Hypothalamus (tissue), 51 donors: ENCODE measurements at regions not wholly inside any gene's neighbourhood (a gene's known extent, or its start where the extent isn't known, plus 50 kb on each side); places are given as distances from the start of the nearest gene placed in this dataset.
"Not testable (repeated sequence)": the region's sequence is repeated elsewhere in the genome, so short reads cannot be mapped to it uniquely, and the experiment has no call there.

ENCODE experiments used
- DNase-seq, 51 donors: peaks; one replicate each; lab custom pipeline; 2025; lab: John Stamatoyannopoulos, UW

DNA sequence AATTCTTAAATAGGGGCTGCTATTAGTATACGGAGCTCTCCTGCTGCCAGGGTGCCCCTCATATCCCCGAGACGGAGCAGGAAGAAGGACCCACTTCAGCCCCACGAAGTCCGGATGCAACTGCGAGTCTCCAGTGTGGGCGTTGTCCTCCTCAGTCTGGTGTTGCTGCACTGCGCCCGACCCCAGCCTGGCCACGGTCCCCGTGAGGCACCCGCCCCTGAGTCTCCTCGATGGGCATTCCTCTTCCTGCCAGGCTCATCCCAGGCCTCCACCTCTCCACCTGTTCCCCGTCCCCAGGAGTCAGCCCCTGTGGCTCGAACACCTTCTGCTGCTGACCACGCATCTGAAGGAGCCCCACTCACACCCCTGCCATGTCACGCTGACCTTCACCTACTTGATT is 68.1 kb upstream of the SFSWAP start:
- no peak for DNase-seq

- peak in 1 of 51 donors; percentile 24 for DNase-seq
Observed at GRCh38 chr12:131643631-131644452, 67.0 kb upstream of the SFSWAP start.

- no peak for DNase-seq
Observed at GRCh38 chr12:131644481-131644880, 66.4 kb upstream of the SFSWAP start.

GRCh38 chr12:131644917-131645316 is 66.0 kb upstream of the SFSWAP start:
- not testable (repeated sequence) for DNase-seq

DNA sequence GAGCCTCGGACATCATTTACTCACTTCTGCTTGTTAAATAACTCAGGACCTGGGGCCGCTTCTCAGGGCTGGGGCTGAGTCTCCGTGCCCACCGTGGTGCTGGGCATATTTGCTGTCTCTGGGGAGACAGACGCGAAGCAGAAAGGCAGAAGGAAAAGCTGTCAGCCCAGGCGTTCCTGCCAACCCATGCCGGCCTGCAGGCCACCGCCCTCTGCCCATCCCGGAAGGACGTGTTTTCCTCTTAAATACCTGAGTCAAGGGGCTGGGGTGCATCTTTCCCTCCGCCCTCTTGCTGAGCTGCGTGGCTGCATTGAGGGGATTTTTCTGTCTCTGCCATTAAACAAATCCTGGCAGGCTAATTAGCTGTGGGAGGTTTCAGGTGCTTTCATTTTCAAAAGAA is 65.3 kb upstream of the SFSWAP start:
- DNase-seq = not testable (repeated sequence)

DNA sequence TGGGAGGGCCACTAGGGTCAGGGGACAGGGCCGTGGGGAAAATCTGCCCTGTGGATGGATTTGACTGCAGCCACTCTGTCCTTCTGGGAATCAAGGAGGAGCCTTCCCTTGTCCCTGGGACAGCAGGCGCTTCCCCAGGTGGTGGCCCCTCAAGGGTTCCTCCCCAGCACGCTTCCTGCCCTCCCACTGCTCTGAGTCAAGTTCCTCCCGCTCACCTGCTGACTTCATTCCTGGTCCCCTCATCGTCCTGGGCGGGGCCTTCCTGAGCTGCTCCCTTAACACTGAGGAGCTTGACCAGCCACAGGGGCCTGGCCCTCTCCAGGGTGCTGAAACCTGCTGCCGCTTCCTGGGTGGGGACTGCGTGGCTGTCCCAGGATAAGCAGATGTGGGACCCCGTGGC is 64.4 kb upstream of the SFSWAP start:
- DNase-seq = not testable (repeated sequence)

- no peak for DNase-seq
Observed at GRCh38 chr12:131647667-131648066, 63.2 kb upstream of the SFSWAP start.

GRCh38 chr12:131655469-131656174 is 55.3 kb upstream of the SFSWAP start:
- DNase-seq = not testable (repeated sequence)

DNA sequence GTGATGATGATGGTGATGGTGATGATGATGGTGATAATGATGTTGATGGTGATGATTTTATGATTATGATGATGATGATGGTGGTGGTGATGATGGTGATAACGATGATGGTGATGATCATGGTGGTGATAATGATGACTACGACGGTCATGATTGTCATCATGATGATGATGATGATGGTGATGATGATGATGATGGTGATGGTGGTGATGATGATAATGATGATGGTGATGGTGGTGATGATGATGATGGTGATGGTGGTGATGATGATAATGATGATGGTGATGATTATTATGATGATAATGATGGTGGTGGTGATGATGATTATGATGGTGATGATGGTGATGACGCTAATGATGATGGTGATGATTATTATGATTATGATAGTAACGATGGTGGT is 54.1 kb upstream of the SFSWAP start:
- DNase-seq = not testable (repeated sequence)

DNA sequence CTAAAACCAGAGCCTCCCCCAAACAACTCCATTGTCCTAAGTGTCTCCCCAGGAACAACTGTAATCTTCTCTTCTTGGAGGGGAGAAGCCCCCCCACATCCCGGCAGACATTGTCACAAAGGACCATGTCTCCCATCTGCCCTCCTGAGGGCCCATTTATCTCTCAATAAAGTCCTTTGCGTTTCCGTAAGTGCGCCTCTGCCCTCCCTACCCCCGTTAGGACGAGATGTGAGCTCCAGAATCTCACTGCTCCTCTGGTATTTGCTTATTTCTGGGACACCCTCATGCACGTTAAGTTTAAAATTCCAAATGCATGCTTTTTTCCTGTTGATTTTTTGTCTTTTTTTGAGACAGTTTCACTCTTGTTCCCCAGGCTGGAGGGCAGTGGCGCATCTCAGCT is 52.3 kb upstream of the SFSWAP start:
- DNase-seq = not testable (repeated sequence)

DNA sequence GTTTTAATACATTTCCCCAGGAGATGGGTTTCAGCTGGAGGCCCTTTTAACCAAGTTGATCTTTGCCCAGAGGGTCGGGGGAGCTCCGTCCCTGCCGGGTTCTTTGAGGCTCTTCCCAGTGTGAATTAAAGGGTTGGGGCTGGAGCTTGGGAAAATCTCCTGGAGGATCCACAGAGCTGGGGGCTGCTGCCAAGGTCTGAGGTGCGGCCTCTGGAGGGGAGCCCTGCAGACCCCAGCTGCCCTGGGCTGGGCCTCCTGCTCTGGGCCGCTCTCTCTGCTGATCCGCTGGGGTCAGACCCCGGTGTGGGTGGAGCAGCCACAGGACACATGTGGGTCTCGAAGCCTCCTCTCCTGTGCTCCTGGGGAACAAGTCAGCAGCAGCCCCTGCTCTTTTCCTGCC is 51.4 kb upstream of the SFSWAP start:
- DNase-seq = not testable (repeated sequence)

GRCh38 chr12:131659976-131660375 is 50.9 kb upstream of the SFSWAP start:
- DNase-seq = not testable (repeated sequence)

- not testable (repeated sequence) for DNase-seq
Observed at GRCh38 chr12:131660401-131660800, 50.5 kb upstream of the SFSWAP start.
